Pancreas (tissue), 10 donors: ENCODE measurements at regions not wholly inside any gene's neighbourhood (a gene's known extent, or its start where the extent isn't known, plus 50 kb on each side); places are given as distances from the start of the nearest gene placed in this dataset.

Experiments used
- ATAC-seq, 4 donors: fragments of 200-7000 bp; cut with Tn5 transposase; one replicate each; pipeline versions ENCODE4 v1.8.0 to v1.9.1; 2020; ENCODE audit warnings: mild to moderate bottlenecking in 4 of 4, moderate library complexity in 4 of 4
- DNase-seq, 6 donors: peaks; one replicate each; pipeline ENCODE4 v3.0.0-alpha.2; 2020
- FAIRE-seq: peaks from 2 replicates; lab custom pipeline; 2012; peaks lifted over from hg19 to GRCh38; lab: Jason Lieb, UNC
- H3K27ac ChIP-seq, 4 donors: fragments of 200-600 bp; sonication (generic); 1 replicate in 3 of 4; 2 replicates in 1 of 4; pipeline versions ENCODE4 v1.5.0 to v1.8.0; 2020
- H3K27me3 ChIP-seq, 4 donors: fragments of 200-600 bp; one replicate each; pipeline ENCODE4 v1.8.0; 2021
- H3K36me3 ChIP-seq, 3 donors: fragments of 200-600 bp; sonication (generic) in 1 of 3; one replicate each; pipeline versions ENCODE4 v1.5.0 to v1.8.0; 2020 to 2021
- H3K4me1 ChIP-seq, 3 donors: fragments of 200-600 bp; one replicate each; pipeline ENCODE4 v1.8.0; 2021
- H3K4me3 ChIP-seq, 4 donors: fragments of 200-600 bp; sonication (generic) in 2 of 4; one replicate each; pipeline versions ENCODE4 v1.5.0 to v1.8.0; 2020 to 2021
- H3K9me3 ChIP-seq, 4 donors: fragments of 200-600 bp; one replicate each; pipeline ENCODE4 v1.8.0; 2021
- CTCF ChIP-seq, 4 donors: fragments of 200-600 bp; sonication (generic) in 3 of 4; IDR thresholded peaks; one replicate each; pipeline versions ENCODE4 v1.5.0 to v1.8.0; 2021; ENCODE audit warnings: antibody characterized with exemption in 4 of 4
- WGBS, 2 donors: extraction: QIAGEN DNeasy Blood & Tissue Kit; methylation state at CpG; one replicate each; pipeline ENCODE4 v1.1.7; 2013; 5-methylcytosine and 5-hydroxymethylcytosine counted together
- intact Hi-C, 3 donors: fragments of 100-400 bp; cut with DNase I; formaldehyde crosslinking; loops; one replicate each; pipeline versions ENCODE4 v1.11.1 to v1.14.2; 2022
- donor health status: healthy with polysubstance abuse.
- donor health status: DM: no; HTN: no; CAD: no; lungs with moderate emphysema.
- donor health status: DM: no; HTN: no; CAD: no.
- donor health status: control.
- donor health status: control.
- donor health status: Bipolar disorder and iron deficiency.
- donor health status: DM: yes; HTN: yes; CAD: no.
- donor health status: DM: no; HTN: no; CAD: no.
- donor health status: DM: no; HTN: no; CAD: no.
- donor health status: DM: yes; HTN: yes; CAD: no.

- no peak overlapping the region for H3K27ac ChIP-seq
- ATAC-seq: no peak
- no peaks in the 10 kb centered on the region for H3K27me3 ChIP-seq
- H3K4me1 ChIP-seq: no peaks in the 10 kb centered on the region
- 64 to 73% methylated on average over 6 of the region's 6 CpGs for WGBS, 2 donors
- FAIRE-seq: no peak
- TF ChIP-seq CTCF (IDR thresholded peaks at IDR 0.05): no peak
- H3K4me3 ChIP-seq: no peak overlapping the region
- intact Hi-C loops: no loop called here
- no peaks in the 10 kb centered on the region for H3K9me3 ChIP-seq
- DNase-seq: no peak
- no peaks in the 10 kb centered on the region for H3K36me3 ChIP-seq
Measured at GRCh38 chr3:5735896-5736295, 548.4 kb downstream of the EDEM1 start.

DNA sequence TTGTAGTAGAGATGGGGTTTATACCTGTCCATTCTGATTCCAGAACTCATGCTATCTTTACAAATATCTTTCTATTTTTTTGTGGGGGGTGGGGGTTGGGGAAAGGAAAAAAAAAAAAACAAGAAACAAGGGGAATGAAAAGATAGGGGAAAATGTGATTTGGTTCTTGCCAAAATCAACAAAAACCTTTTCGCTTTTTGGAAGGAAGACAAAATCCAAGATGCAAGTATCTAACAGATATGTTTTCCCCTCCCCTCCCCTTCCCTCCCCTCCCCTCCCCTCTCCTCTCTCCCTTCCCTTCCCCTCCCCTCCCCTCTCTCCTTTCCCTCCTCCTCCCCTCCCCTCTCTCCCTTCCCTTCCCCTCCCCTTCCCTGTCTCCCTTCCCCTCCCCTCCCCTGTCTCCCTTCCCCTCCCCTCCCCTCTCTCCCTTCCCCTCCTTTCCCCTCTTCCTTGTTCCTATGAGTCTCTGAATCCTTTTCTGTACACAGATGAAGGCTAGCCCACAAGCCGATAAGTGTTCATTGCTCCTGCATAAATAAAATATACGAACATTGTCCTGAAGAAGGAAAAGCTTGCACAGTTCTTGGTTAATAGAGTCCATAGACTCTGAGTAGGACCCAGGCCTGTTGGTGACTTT is 551.9 kb downstream of the EDEM1 start:
- FAIRE-seq (no peak), ATAC-seq (no peak), DNase-seq (no peak)
- 62 to 67% methylated on average over 3 of the region's 3 CpGs for WGBS, 2 donors
- intact Hi-C loops: no loop called here
- H3K27me3 ChIP-seq: no peaks in the 10 kb centered on the region
- H3K27ac ChIP-seq: no peak overlapping the region
- H3K4me1 ChIP-seq: no peaks in the 10 kb centered on the region
- H3K9me3 ChIP-seq: no peaks in the 10 kb centered on the region
- no peak overlapping the region for H3K4me3 ChIP-seq
- no peaks in the 10 kb centered on the region for H3K36me3 ChIP-seq
- no peak for TF ChIP-seq CTCF (IDR thresholded peaks at IDR 0.05)

DNA sequence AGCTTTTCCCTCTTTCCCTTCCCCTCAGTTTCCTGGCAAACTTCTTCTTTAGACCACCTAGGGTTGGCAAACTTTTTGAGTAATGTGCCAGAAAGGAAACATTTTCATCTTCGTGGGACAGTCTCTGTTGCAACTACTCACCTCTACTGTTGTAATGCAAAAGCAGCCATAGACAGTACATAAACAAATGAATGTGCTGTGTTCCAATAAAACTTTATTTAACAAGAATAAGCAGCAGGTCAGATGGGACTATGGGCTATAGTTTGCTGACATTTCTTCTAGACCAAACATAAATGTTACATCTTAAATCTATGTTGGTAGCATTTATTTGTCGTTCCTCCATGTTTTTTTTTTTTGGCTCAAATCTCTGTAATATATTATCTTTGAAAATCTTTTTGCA is 552.4 kb downstream of the EDEM1 start:
- Histone ChIP-seq H3K27me3 (no peaks in the 10 kb centered on the region), H3K4me3 (no peak overlapping the region), H3K4me1 (no peaks in the 10 kb centered on the region), H3K36me3 (no peaks in the 10 kb centered on the region), H3K27ac (no peak overlapping the region), H3K9me3 (no peaks in the 10 kb centered on the region)
- no peak for DNase-seq
- intact Hi-C loops: no loop called here
- no peak for FAIRE-seq
- no peak for ATAC-seq
- no peak for TF ChIP-seq CTCF (IDR thresholded peaks at IDR 0.05)
- WGBS, 2 donors: 78 to 81% methylated on average over 2 of the region's 2 CpGs

- Histone ChIP-seq H3K4me3 (no peak overlapping the region), H3K36me3 (no peaks in the 10 kb centered on the region), H3K27me3 (no peaks in the 10 kb centered on the region), H3K4me1 (no peaks in the 10 kb centered on the region), H3K9me3 (no peaks in the 10 kb centered on the region), H3K27ac (no peak overlapping the region)
- intact Hi-C loops: no loop called here
- FAIRE-seq: no peak
- ATAC-seq: no peak
- 83 to 85% methylated on average over 4 of the region's 4 CpGs for WGBS, 2 donors
- DNase-seq: no peak
- TF ChIP-seq CTCF (IDR thresholded peaks at IDR 0.05): no peak
Measured at GRCh38 chr3:5741017-5741416, 553.5 kb downstream of the EDEM1 start.

DNA sequence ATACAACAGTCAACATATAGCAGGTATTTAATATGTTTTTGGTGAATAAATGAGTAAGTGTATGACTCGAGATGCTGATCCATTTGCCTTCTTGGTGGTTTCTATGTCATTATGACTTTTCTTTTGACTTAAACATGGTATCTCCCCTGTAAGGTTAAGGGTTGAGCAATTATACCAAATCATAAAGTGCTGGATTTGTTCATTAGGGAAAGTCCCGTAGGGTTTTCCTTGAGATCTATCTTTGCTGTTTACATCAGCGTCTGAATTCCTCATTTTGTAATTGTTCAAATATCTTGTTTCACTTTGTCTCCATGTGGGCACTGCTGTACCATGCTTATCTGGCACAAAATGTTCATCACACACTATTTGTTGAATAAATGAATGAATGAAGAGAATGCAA is 562.6 kb downstream of the EDEM1 start:
- intact Hi-C loops: no loop called here
- Histone ChIP-seq H3K9me3 (no peaks in the 10 kb centered on the region), H3K4me3 (no peak overlapping the region), H3K36me3 (no peaks in the 10 kb centered on the region), H3K4me1 (no peaks in the 10 kb centered on the region), H3K27me3 (no peaks in the 10 kb centered on the region), H3K27ac (no peak overlapping the region)
- 58% methylated on average over 3 of the region's 3 CpGs for WGBS, 2 donors
- ATAC-seq (no peak), DNase-seq (no peak), FAIRE-seq (no peak)
- no peak for TF ChIP-seq CTCF (IDR thresholded peaks at IDR 0.05)
